HG02763 (cell line): ENCODE measurements at regions not wholly inside any gene's neighbourhood (a gene's known extent, or its start where the extent isn't known, plus 50 kb on each side); places are given as distances from the start of the nearest gene placed in this dataset.
A peak's percentile ranks its signal among the peaks of the same experiment; 100 is the strongest.
"Not testable (repeated sequence)": the region's sequence is repeated elsewhere in the genome, so short reads cannot be mapped to it uniquely, and the experiment has no call there.

Experiments used
- ATAC-seq: cut with Tn5 transposase; IDR thresholded peaks from one replicate; pipeline ENCODE4 v1.9.1; 2021; ENCODE audit warnings: mild to moderate bottlenecking, moderate library complexity; ENCODE audit not compliant: unreplicated experiment

- ATAC-seq: no peak
Observed at GRCh38 chr2:237195396-237196120, 109.9 kb downstream of the COPS8 start.

GRCh38 chr2:237196409-237196808, 110.7 kb downstream of the COPS8 start:
- no peak for ATAC-seq

GRCh38 chr2:237196866-237197618, 111.4 kb downstream of the COPS8 start:
- no peak for ATAC-seq

GRCh38 chr2:237198164-237198855, 112.6 kb downstream of the COPS8 start:
- no peak for ATAC-seq

- ATAC-seq: no peak
Observed at GRCh38 chr2:237199082-237199481, 113.4 kb downstream of the COPS8 start.

GRCh38 chr2:237199577-237199976, 113.9 kb downstream of the COPS8 start:
- ATAC-seq: no peak

- ATAC-seq: no peak
Observed at GRCh38 chr2:237200462-237200861, 114.8 kb downstream of the COPS8 start.

GRCh38 chr2:237201461-237202287, 116.0 kb downstream of the COPS8 start:
- peak; percentile 86 for ATAC-seq

GRCh38 chr2:237202288-237203030, 116.8 kb downstream of the COPS8 start:
- ATAC-seq: no peak

- no peak for ATAC-seq
Observed at GRCh38 chr2:237205043-237205541, 119.4 kb downstream of the COPS8 start.

GRCh38 chr2:237205561-237205971, 119.9 kb downstream of the COPS8 start:
- no peak for ATAC-seq

- no peak for ATAC-seq
Observed at GRCh38 chr2:237207646-237208045, 122.0 kb downstream of the COPS8 start.

- ATAC-seq: no peak
Observed at GRCh38 chr2:237208373-237209260, 122.9 kb downstream of the COPS8 start.

- no peak for ATAC-seq
Observed at GRCh38 chr2:237209885-237210284, 124.2 kb downstream of the COPS8 start.

- ATAC-seq: no peak
Observed at GRCh38 chr2:237210297-237210696, 124.6 kb downstream of the COPS8 start.

- ATAC-seq: no peak
Observed at GRCh38 chr2:237210763-237211162, 125.1 kb downstream of the COPS8 start.

GRCh38 chr2:237212356-237213279, 126.9 kb downstream of the COPS8 start:
- ATAC-seq: not testable (repeated sequence)
